HepG2 (cell line): ENCODE measurements at regions not wholly inside any gene's neighbourhood (a gene's known extent, or its start where the extent isn't known, plus 50 kb on each side); places are given as distances from the start of the nearest gene placed in this dataset.

Experiments
- MTA1 ChIP-seq: sonication (generic); formaldehyde crosslinking; IDR thresholded peaks from 2 replicates; pipeline ENCODE4 v1.4.0; 2020; ENCODE audit warnings: missing genetic modification reagents, mild to moderate bottlenecking, borderline replicate concordance
- PTBP1 ChIP-seq: fragments of 200-400 bp; formaldehyde crosslinking; IDR thresholded peaks from 2 replicates; pipeline ENCODE4 v1.6.1; 2018; ENCODE audit warnings: low read length, low read depth; ENCODE audit not compliant: poor library complexity, severe bottlenecking
- TAF1 ChIP-seq: sonication (generic); formaldehyde crosslinking; IDR thresholded peaks from 2 replicates; pipeline ENCODE4 v1.4.0; 2020; ENCODE audit warnings: missing genetic modification reagents
- ZNF777 ChIP-seq: sonication (generic); formaldehyde crosslinking; IDR thresholded peaks from 2 replicates; pipeline ENCODE4 v1.4.0; 2020; ENCODE audit warnings: missing genetic modification reagents

- TF ChIP-seq MTA1 (CRISPR knock-in tag) (no peak), TAF1 (no peak), ZNF777 (no peak), PTBP1 (no peak)
These were observed 66.5 kb upstream of the TTC29 start for GRCh38 chr4:147012059-147012707.
